ENCODE measurements at regions not wholly inside any gene's neighbourhood (a gene's known extent, or its start where the extent isn't known, plus 50 kb on each side); places are given as distances from the start of the nearest gene placed in this dataset.

DNA sequence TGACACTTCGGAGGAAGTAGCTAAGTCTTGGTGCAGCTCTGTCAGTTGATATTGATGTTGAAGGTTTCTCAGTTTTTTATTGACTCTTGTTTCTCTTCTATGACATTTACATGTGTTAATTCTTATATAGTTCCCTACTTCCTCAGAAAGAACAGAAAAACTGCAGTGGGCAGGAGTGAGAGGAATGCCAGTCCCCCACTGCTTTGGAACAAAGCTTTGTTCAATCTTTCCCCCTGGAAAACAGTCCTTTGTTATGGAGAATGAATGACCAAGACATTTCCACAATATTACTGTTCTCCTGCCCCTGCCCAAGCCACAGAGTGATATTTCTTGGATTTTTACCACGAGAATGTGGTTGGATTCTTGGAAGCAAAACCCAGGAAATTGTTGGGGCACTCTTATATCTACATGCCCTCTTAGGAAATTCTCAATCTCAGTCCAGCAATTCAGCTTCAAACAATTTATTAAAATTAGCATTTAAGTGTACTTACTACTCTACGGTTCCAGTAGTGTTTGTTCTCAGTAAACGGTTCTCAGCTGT is 258.0 kb upstream of the KCND2 start:
- TF ChIP-seq, protein P1, sequence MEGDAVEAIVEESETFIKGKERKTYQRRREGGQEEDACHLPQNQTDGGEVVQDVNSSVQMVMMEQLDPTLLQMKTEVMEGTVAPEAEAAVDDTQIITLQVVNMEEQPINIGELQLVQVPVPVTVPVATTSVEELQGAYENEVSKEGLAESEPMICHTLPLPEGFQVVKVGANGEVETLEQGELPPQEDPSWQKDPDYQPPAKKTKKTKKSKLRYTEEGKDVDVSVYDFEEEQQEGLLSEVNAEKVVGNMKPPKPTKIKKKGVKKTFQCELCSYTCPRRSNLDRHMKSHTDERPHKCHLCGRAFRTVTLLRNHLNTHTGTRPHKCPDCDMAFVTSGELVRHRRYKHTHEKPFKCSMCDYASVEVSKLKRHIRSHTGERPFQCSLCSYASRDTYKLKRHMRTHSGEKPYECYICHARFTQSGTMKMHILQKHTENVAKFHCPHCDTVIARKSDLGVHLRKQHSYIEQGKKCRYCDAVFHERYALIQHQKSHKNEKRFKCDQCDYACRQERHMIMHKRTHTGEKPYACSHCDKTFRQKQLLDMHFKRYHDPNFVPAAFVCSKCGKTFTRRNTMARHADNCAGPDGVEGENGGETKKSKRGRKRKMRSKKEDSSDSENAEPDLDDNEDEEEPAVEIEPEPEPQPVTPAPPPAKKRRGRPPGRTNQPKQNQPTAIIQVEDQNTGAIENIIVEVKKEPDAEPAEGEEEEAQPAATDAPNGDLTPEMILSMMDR (IDR thresholded peaks at IDR 0.05; ENCODE audit: insufficient read depth, low read length), result no peak
- TF ChIP-seq, protein P2, sequence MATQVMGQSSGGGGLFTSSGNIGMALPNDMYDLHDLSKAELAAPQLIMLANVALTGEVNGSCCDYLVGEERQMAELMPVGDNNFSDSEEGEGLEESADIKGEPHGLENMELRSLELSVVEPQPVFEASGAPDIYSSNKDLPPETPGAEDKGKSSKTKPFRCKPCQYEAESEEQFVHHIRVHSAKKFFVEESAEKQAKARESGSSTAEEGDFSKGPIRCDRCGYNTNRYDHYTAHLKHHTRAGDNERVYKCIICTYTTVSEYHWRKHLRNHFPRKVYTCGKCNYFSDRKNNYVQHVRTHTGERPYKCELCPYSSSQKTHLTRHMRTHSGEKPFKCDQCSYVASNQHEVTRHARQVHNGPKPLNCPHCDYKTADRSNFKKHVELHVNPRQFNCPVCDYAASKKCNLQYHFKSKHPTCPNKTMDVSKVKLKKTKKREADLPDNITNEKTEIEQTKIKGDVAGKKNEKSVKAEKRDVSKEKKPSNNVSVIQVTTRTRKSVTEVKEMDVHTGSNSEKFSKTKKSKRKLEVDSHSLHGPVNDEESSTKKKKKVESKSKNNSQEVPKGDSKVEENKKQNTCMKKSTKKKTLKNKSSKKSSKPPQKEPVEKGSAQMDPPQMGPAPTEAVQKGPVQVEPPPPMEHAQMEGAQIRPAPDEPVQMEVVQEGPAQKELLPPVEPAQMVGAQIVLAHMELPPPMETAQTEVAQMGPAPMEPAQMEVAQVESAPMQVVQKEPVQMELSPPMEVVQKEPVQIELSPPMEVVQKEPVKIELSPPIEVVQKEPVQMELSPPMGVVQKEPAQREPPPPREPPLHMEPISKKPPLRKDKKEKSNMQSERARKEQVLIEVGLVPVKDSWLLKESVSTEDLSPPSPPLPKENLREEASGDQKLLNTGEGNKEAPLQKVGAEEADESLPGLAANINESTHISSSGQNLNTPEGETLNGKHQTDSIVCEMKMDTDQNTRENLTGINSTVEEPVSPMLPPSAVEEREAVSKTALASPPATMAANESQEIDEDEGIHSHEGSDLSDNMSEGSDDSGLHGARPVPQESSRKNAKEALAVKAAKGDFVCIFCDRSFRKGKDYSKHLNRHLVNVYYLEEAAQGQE (IDR thresholded peaks at IDR 0.05; ENCODE audit: insufficient replicate concordance, low read depth), result no peak
- Histone ChIP-seq H3K4me3 (replicated peaks; ENCODE audit: insufficient read depth, low read length) (no peak overlapping the region), H3K27me3 (ENCODE audit: insufficient read depth, poor library complexity, severe bottlenecking) (no peaks in the 10 kb centered on the region), H3K27ac (replicated peaks) (no peak overlapping the region)
- DNase-seq (ENCODE audit: low read depth in 1 of 2, low spot score in 1 of 2), result no peak

DNA sequence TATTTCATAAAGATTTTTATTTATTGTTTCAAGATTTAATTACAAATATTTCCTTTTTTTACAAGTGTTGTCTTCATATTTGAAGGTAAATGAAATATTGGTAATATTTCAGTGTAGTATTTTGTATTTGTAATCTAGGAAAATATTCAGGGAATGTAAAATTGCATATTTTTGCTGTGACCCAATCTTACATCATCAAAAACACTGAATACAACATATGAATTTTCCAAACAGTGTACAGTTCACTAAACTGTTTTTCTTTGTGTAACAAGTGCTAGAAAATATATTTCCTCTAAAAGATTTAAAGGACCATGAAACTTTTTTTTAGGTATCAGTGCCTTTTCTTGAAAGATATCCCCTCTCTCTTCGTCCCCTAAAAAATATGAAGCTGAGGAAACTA is 251.9 kb upstream of the KCND2 start:
- no peak overlapping the region for H3K4me3 ChIP-seq (replicated peaks; ENCODE audit: insufficient read depth, low read length)
- no peaks in the 10 kb centered on the region for H3K27me3 ChIP-seq (ENCODE audit: insufficient read depth, poor library complexity, severe bottlenecking)
- H3K27ac ChIP-seq (replicated peaks), result no peak overlapping the region
- no peak for TF ChIP-seq GABPA (IDR thresholded peaks at IDR 0.05; ENCODE audit: low read depth)
- TF ChIP-seq, protein P1 (IDR thresholded peaks at IDR 0.05; ENCODE audit: insufficient read depth, low read length), result no peak
- no peak for DNase-seq (ENCODE audit: low read depth in 1 of 2, low spot score in 1 of 2)

DNA sequence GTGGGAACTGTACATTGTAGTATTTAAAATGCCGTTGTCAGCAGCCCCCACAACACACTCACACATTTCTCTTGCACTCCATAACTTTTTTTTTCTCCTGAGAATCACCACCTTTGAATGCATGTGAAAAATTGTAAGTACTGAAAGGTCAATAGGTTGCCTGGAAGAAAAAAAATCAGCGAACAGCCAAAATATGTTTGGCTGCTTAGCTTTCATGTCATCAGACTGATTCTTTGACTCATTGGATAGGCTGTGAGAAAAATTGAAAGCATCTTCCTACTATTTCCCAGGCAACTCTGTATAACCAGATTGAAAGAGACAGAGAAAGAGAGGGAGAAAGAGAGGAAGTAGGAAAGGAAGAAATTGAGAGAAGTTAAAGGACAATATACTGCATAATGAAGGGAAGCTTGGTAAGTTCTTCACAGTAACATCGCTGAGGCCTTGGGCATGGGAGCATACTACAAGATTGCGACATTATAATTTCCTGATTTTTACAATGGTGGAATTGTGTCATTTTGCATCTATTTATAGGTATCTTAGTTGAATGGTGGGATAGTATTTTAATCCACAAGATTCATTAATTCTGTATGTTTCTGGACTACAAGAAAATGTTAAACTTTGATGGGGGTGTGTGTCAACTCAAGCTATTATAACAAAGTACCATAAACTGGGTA is 249.3 kb upstream of the KCND2 start:
- TF ChIP-seq POLR2AphosphoS5 (IDR thresholded peaks at IDR 0.05; ENCODE audit: low read depth) (no peak), SPI1 (IDR thresholded peaks at IDR 0.05; ENCODE audit: borderline replicate concordance, low read depth) (no peak), GABPA (IDR thresholded peaks at IDR 0.05; ENCODE audit: low read depth) (no peak)
- TF ChIP-seq, protein P1 (IDR thresholded peaks at IDR 0.05; ENCODE audit: insufficient read depth, low read length), result no peak
- TF ChIP-seq, protein P2 (IDR thresholded peaks at IDR 0.05; ENCODE audit: insufficient replicate concordance, low read depth), result no peak
- DNase-seq (ENCODE audit: low read depth in 1 of 2, low spot score in 1 of 2), result no peak
- H3K4me3 ChIP-seq (replicated peaks; ENCODE audit: insufficient read depth, low read length), result no peak overlapping the region
- no peaks in the 10 kb centered on the region for H3K27me3 ChIP-seq (ENCODE audit: insufficient read depth, poor library complexity, severe bottlenecking)
- H3K27ac ChIP-seq (replicated peaks), result no peak overlapping the region

DNA sequence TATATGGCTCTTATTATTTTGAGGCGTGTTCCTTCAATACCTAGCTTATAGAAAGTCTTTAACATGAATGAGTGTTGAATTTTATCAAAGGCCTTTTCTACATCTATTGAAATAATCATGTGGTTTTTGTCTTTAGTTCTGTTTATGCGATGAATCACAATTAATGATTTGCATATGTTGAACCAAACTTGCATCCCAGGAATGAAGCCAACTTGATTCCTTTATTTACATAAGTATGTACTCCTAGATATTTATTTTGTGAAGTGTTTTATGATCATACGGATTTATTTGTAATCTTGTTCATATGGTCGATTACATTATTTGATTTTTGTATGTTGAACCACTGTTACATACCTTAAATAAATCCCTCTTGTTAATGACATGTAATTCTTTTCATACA is 244.3 kb upstream of the KCND2 start:
- no peaks in the 10 kb centered on the region for H3K27me3 ChIP-seq (ENCODE audit: insufficient read depth, poor library complexity, severe bottlenecking)
- H3K27ac ChIP-seq (replicated peaks), result no peak overlapping the region
- DNase-seq (ENCODE audit: low read depth in 1 of 2, low spot score in 1 of 2), result no peak
- no peak for TF ChIP-seq GABPA (IDR thresholded peaks at IDR 0.05; ENCODE audit: low read depth)
- TF ChIP-seq POLR2AphosphoS5 (IDR thresholded peaks at IDR 0.05; ENCODE audit: low read depth), result no peak
- TF ChIP-seq SPI1 (IDR thresholded peaks at IDR 0.05; ENCODE audit: borderline replicate concordance, low read depth), result no peak
- TF ChIP-seq, protein P2 (IDR thresholded peaks at IDR 0.05; ENCODE audit: insufficient replicate concordance, low read depth), result no peak
- TF ChIP-seq, protein P1 (IDR thresholded peaks at IDR 0.05; ENCODE audit: insufficient read depth, low read length), result no peak
- H3K4me3 ChIP-seq (replicated peaks; ENCODE audit: insufficient read depth, low read length), result no peak overlapping the region
